Upper lobe of left lung (tissue), 6 donors: ENCODE measurements at regions not wholly inside any gene's neighbourhood (a gene's known extent, or its start where the extent isn't known, plus 50 kb on each side); places are given as distances from the start of the nearest gene placed in this dataset.

Source experiments
- ATAC-seq, 2 donors: fragments of 200-7000 bp; cut with Tn5 transposase; one replicate each; pipeline ENCODE4 v1.9.1; 2022; ENCODE audit warnings: mild to moderate bottlenecking in 2 of 2, moderate library complexity in 2 of 2; ENCODE audit not compliant: low FRiP score in 2 of 2
- DNase-seq, 2 donors: peaks; one replicate each; pipeline ENCODE4 v3.0.0-alpha.2; 2019 to 2020
- H3K27ac ChIP-seq, 4 donors: fragments of 200-600 bp; sonication (generic); one replicate each; pipeline ENCODE4 v1.5.1; 2016 to 2019
- H3K27me3 ChIP-seq, 4 donors: fragments of 200-600 bp; sonication (generic); one replicate each; pipeline ENCODE4 v1.5.1; 2017 to 2019
- H3K36me3 ChIP-seq, 4 donors: fragments of 200-600 bp; sonication (generic); one replicate each; pipeline ENCODE4 v1.5.1; 2016 to 2019
- H3K4me1 ChIP-seq, 4 donors: fragments of 200-600 bp; sonication (generic); one replicate each; pipeline ENCODE4 v1.5.1; 2018 to 2019
- H3K4me3 ChIP-seq, 4 donors: fragments of 200-600 bp; sonication (generic); one replicate each; pipeline ENCODE4 v1.5.1; 2017 to 2019; ENCODE audit warnings: mild to moderate bottlenecking in 2 of 4, moderate library complexity in 1 of 4
- H3K9me3 ChIP-seq, 4 donors: fragments of 200-600 bp; sonication (generic); one replicate each; pipeline ENCODE4 v1.5.1; 2018 to 2019
- CTCF ChIP-seq, 6 experiments: fragments of 450-650 bp in 4 of 6; fragments of 200-600 bp in 2 of 6; sonication (generic) in 2 of 6; IDR thresholded peaks; one replicate each; pipeline ENCODE4 v1.5.1; 2016 to 2019; ENCODE audit warnings: antibody characterized with exemption in 6 of 6
- EP300 ChIP-seq, 4 donors: sonication (generic); formaldehyde crosslinking; IDR thresholded peaks; one replicate each; pipeline ENCODE4 v1.5.1; 2017; ENCODE audit warnings: antibody characterized with exemption in 4 of 4, control low read depth in 2 of 4
- POLR2A ChIP-seq, 4 donors: fragments of 450-650 bp; IDR thresholded peaks; one replicate each; pipeline ENCODE4 v1.5.1; 2016 to 2017; ENCODE audit warnings: antibody characterized with exemption in 4 of 4, mild to moderate bottlenecking in 2 of 4
- POLR2AphosphoS5 ChIP-seq, 2 donors: sonication (generic); formaldehyde crosslinking; IDR thresholded peaks; one replicate each; pipeline ENCODE4 v1.5.1; 2017; ENCODE audit warnings: antibody characterized with exemption in 2 of 2
- WGBS, 2 donors: methylation state at CpG; one replicate each; pipeline ENCODE4 v1.1.5; 2017 to 2018; 5-methylcytosine and 5-hydroxymethylcytosine counted together
- donor health status: DM: no; HTN: no; CAD: no; lungs with moderate emphysema.
- donor health status: DM: no; HTN: yes; CAD: no; lungs with severe emphysema.

GRCh38 chr5:175120412-175120811, 323.6 kb downstream of the DRD1 start:
- no peaks in the 10 kb centered on the region for H3K36me3 ChIP-seq
- no peak overlapping the region for H3K4me3 ChIP-seq
- no peaks in the 10 kb centered on the region for H3K27me3 ChIP-seq
- WGBS, 2 donors = 79 to 83% methylated on average over 7 of the region's 7 CpGs
- H3K27ac ChIP-seq = no peak overlapping the region
- TF ChIP-seq CTCF (IDR thresholded peaks at IDR 0.05) = no peak
- TF ChIP-seq POLR2A (IDR thresholded peaks at IDR 0.05) = no peak
- no peak for TF ChIP-seq POLR2AphosphoS5 (IDR thresholded peaks at IDR 0.05)
- DNase-seq = no peak
- no peaks in the 10 kb centered on the region for H3K9me3 ChIP-seq
- H3K4me1 ChIP-seq = no peaks in the 10 kb centered on the region
- no peak for ATAC-seq

GRCh38 chr5:175118700-175119309, 325.2 kb downstream of the DRD1 start:
- no peak for ATAC-seq
- WGBS, 2 donors = 56 to 67% methylated on average over 3 of the region's 3 CpGs
- Histone ChIP-seq H3K36me3 (no peaks in the 10 kb centered on the region), H3K9me3 (no peaks in the 10 kb centered on the region), H3K4me3 (no peak overlapping the region), H3K4me1 (no peaks in the 10 kb centered on the region), H3K27me3 (no peaks in the 10 kb centered on the region), H3K27ac (no peak overlapping the region)
- TF ChIP-seq CTCF (IDR thresholded peaks at IDR 0.05) (no peak), EP300 (IDR thresholded peaks at IDR 0.05) (no peak), POLR2A (IDR thresholded peaks at IDR 0.05) (no peak), POLR2AphosphoS5 (IDR thresholded peaks at IDR 0.05) (no peak)
- DNase-seq = no peak

- ATAC-seq (no peak), DNase-seq (no peak)
- TF ChIP-seq POLR2AphosphoS5 (IDR thresholded peaks at IDR 0.05) (no peak), POLR2A (IDR thresholded peaks at IDR 0.05) (no peak), EP300 (IDR thresholded peaks at IDR 0.05) (no peak), CTCF (IDR thresholded peaks at IDR 0.05) (no peak)
- no peaks in the 10 kb centered on the region for H3K36me3 ChIP-seq
- no peaks in the 10 kb centered on the region for H3K4me1 ChIP-seq
- WGBS, 2 donors = 62 to 65% methylated on average over 3 of the region's 3 CpGs
- H3K9me3 ChIP-seq = no peaks in the 10 kb centered on the region
- H3K4me3 ChIP-seq = no peak overlapping the region
- H3K27ac ChIP-seq = no peak overlapping the region
- H3K27me3 ChIP-seq = no peaks in the 10 kb centered on the region
These were observed 327.4 kb downstream of the DRD1 start for GRCh38 chr5:175116466-175117048.

- Histone ChIP-seq H3K27ac (no peak overlapping the region), H3K9me3 (no peaks in the 10 kb centered on the region), H3K36me3 (no peaks in the 10 kb centered on the region), H3K4me3 (no peak overlapping the region), H3K4me1 (no peaks in the 10 kb centered on the region), H3K27me3 (no peaks in the 10 kb centered on the region)
- WGBS, 2 donors = 54 to 66% methylated on average over 6 to 9 of the region's 9 CpGs
- DNase-seq = no peak
- ATAC-seq = no peak
- TF ChIP-seq POLR2A (IDR thresholded peaks at IDR 0.05) (no peak), EP300 (IDR thresholded peaks at IDR 0.05) (no peak), POLR2AphosphoS5 (IDR thresholded peaks at IDR 0.05) (no peak), CTCF (IDR thresholded peaks at IDR 0.05) (no peak)
These were observed 328.2 kb downstream of the DRD1 start for GRCh38 chr5:175115831-175116230.

- H3K27me3 ChIP-seq = no peaks in the 10 kb centered on the region
- no peak overlapping the region for H3K27ac ChIP-seq
- no peak for ATAC-seq
- H3K4me1 ChIP-seq = no peaks in the 10 kb centered on the region
- TF ChIP-seq POLR2A (IDR thresholded peaks at IDR 0.05) (no peak), CTCF (IDR thresholded peaks at IDR 0.05) (no peak), EP300 (IDR thresholded peaks at IDR 0.05) (no peak), POLR2AphosphoS5 (IDR thresholded peaks at IDR 0.05) (no peak)
- peaks cover 0 to 5% (median 1%) of the 10 kb centered on the region in 4 donors for H3K9me3 ChIP-seq
- H3K4me3 ChIP-seq = no peak overlapping the region
- WGBS, 2 donors = 55 to 66% methylated on average over 2 of the region's 2 CpGs
- no peak for DNase-seq
- H3K36me3 ChIP-seq = no peaks in the 10 kb centered on the region
These were observed 330.0 kb downstream of the DRD1 start for GRCh38 chr5:175113947-175114346.
